ENCODE measurements at regions not wholly inside any gene's neighbourhood (a gene's known extent, or its start where the extent isn't known, plus 50 kb on each side); places are given as distances from the start of the nearest gene placed in this dataset.

- no peak for TF ChIP-seq ZFX (IDR thresholded peaks at IDR 0.05; ENCODE audit: borderline replicate concordance)
- no peak for TF ChIP-seq CTCF (IDR thresholded peaks at IDR 0.05)
- no peak overlapping the region for H3K27ac ChIP-seq
These were observed 1891.6 kb upstream of the PCDH20 start for GRCh38 chr13:63307228-63307627.

GRCh38 chr13:63305641-63306133 lies 1890.0 kb upstream of the PCDH20 start:
- no peak overlapping the region for H3K27ac ChIP-seq
- no peak for TF ChIP-seq ZFX (IDR thresholded peaks at IDR 0.05; ENCODE audit: borderline replicate concordance)
- no peak for TF ChIP-seq CTCF (IDR thresholded peaks at IDR 0.05)

GRCh38 chr13:63304497-63304896 lies 1888.8 kb upstream of the PCDH20 start:
- no peak overlapping the region for H3K27ac ChIP-seq
- TF ChIP-seq CTCF (IDR thresholded peaks at IDR 0.05) (no peak), ZFX (IDR thresholded peaks at IDR 0.05; ENCODE audit: borderline replicate concordance) (no peak)

- no peak for TF ChIP-seq CTCF (IDR thresholded peaks at IDR 0.05)
- no peak for TF ChIP-seq ZFX (IDR thresholded peaks at IDR 0.05; ENCODE audit: borderline replicate concordance)
- no peak overlapping the region for H3K27ac ChIP-seq
These were observed 1884.3 kb upstream of the PCDH20 start for GRCh38 chr13:63299866-63300394.

GRCh38 chr13:63297163-63297562 lies 1881.5 kb upstream of the PCDH20 start:
- H3K27ac ChIP-seq = no peak overlapping the region
- TF ChIP-seq ZFX (IDR thresholded peaks at IDR 0.05; ENCODE audit: borderline replicate concordance) (no peak), CTCF (IDR thresholded peaks at IDR 0.05) (no peak)

- no peak overlapping the region for H3K27ac ChIP-seq
- TF ChIP-seq ZFX (IDR thresholded peaks at IDR 0.05; ENCODE audit: borderline replicate concordance) = no peak
- TF ChIP-seq CTCF (IDR thresholded peaks at IDR 0.05) = no peak
These were observed 1876.1 kb upstream of the PCDH20 start for GRCh38 chr13:63291701-63292100.

- H3K27ac ChIP-seq = no peak overlapping the region
- TF ChIP-seq CTCF (IDR thresholded peaks at IDR 0.05) (no peak), ZFX (IDR thresholded peaks at IDR 0.05; ENCODE audit: borderline replicate concordance) (no peak)
These were observed 1872.9 kb upstream of the PCDH20 start for GRCh38 chr13:63288576-63288975.

Data from 22Rv1 (cell line).